GM23338 (cell line): ENCODE measurements at regions not wholly inside any gene's neighbourhood (a gene's known extent, or its start where the extent isn't known, plus 50 kb on each side); places are given as distances from the start of the nearest gene placed in this dataset.

ENCODE experiments used
- ATAC-seq: fragments of 200-7000 bp; cut with Tn5 transposase; 3 replicates; pipeline ENCODE4 v1.9.1; 2020
- DNase-seq: peaks from one replicate; pipeline ENCODE4 v3.0.0-alpha.2; 2015; ENCODE audit warnings: low spot score
- H2AFZ ChIP-seq: fragments of 200-600 bp; sonication (generic); 2 replicates; pipeline ENCODE4 v1.8.0; 2016; ENCODE audit warnings: antibody characterized with exemption, mild to moderate bottlenecking, moderate library complexity
- H3F3A ChIP-seq: fragments of 200-600 bp; sonication (generic); replicated peaks from 2 replicates; pipeline ENCODE4 v1.8.0; 2017; ENCODE audit warnings: antibody characterized with exemption, mixed run types, low read depth
- H3K27ac ChIP-seq: fragments of 200-600 bp; sonication (generic); 2 replicates; pipeline ENCODE4 v1.6.1; 2016; ENCODE audit warnings: low read depth
- H3K27me3 ChIP-seq: fragments of 200-600 bp; sonication (generic); 2 replicates; pipeline ENCODE4 v1.8.0; 2016; ENCODE audit warnings: mild to moderate bottlenecking, mixed run types, moderate library complexity; ENCODE audit not compliant: insufficient read depth
- H3K36me3 ChIP-seq: fragments of 200-600 bp; sonication (generic); 2 replicates; pipeline ENCODE4 v1.8.0; 2016; ENCODE audit warnings: mild to moderate bottlenecking; ENCODE audit not compliant: insufficient read depth
- H3K4me1 ChIP-seq: fragments of 200-600 bp; sonication (generic); 2 replicates; pipeline ENCODE4 v1.8.0; 2016; ENCODE audit warnings: mild to moderate bottlenecking, moderate library complexity; ENCODE audit not compliant: insufficient read depth
- H3K4me2 ChIP-seq: fragments of 200-600 bp; sonication (generic); 2 replicates; pipeline ENCODE4 v1.7.1; 2017; ENCODE audit warnings: mixed run types
- H3K4me3 ChIP-seq: fragments of 200-600 bp; sonication (generic); 2 replicates; pipeline ENCODE4 v1.6.1; 2016; ENCODE audit warnings: mixed run types
- H3K79me2 ChIP-seq: fragments of 200-600 bp; sonication (generic); replicated peaks from 2 replicates; pipeline ENCODE4 v1.8.0; 2017; ENCODE audit warnings: mild to moderate bottlenecking; ENCODE audit not compliant: insufficient read depth
- H3K9me2 ChIP-seq: fragments of 200-600 bp; sonication (generic); 2 replicates; pipeline ENCODE4 v1.8.0; 2017; ENCODE audit not compliant: insufficient read depth
- H4K20me1 ChIP-seq: fragments of 200-600 bp; sonication (generic); replicated peaks from 2 replicates; pipeline ENCODE4 v1.8.0; 2017; ENCODE audit warnings: mild to moderate bottlenecking; ENCODE audit not compliant: insufficient read depth
- H3K27ac Mint-ChIP-seq: 2 replicates; pipeline ENCODE4 v1.8.0; 2020; ENCODE audit warnings: inconsistent platforms, mild to moderate bottlenecking, moderate library complexity, mixed read lengths
- H3K27me3 Mint-ChIP-seq: 3 replicates; pipeline ENCODE4 v1.8.0; 2022; ENCODE audit warnings: low read depth, mild to moderate bottlenecking, moderate library complexity, mixed read lengths, inconsistent platforms; ENCODE audit not compliant: insufficient read depth, poor library complexity
- H3K36me3 Mint-ChIP-seq: 3 replicates; pipeline ENCODE4 v1.8.0; 2021; ENCODE audit warnings: low read depth, mild to moderate bottlenecking, inconsistent platforms, moderate library complexity, mixed read lengths
- H3K4me1 Mint-ChIP-seq: 3 replicates; pipeline ENCODE4 v1.8.0; 2020; ENCODE audit warnings: mild to moderate bottlenecking, inconsistent platforms, mixed read lengths
- H3K4me3 Mint-ChIP-seq: 3 replicates; pipeline ENCODE4 v1.8.0; 2021; ENCODE audit warnings: moderate library complexity, mild to moderate bottlenecking, inconsistent platforms, mixed read lengths
- H3K9me3 Mint-ChIP-seq: 3 replicates; pipeline ENCODE4 v1.8.0; 2020; ENCODE audit warnings: moderate library complexity, mild to moderate bottlenecking, inconsistent platforms, mixed read lengths
- EZH2phosphoT487 ChIP-seq: fragments of 200-600 bp; sonication (generic); IDR thresholded peaks from one replicate; pipeline ENCODE4 v1.8.1; 2018; ENCODE audit warnings: antibody characterized with exemption; ENCODE audit not compliant: unreplicated experiment
- JUNB ChIP-seq: IDR thresholded peaks from one replicate; pipeline ENCODE4 v1.6.1; 2016; ENCODE audit warnings: antibody characterized with exemption; ENCODE audit not compliant: unreplicated experiment
- NANOG ChIP-seq: IDR thresholded peaks from 2 replicates; pipeline ENCODE4 v1.6.1; 2016; ENCODE audit warnings: antibody characterized with exemption, borderline replicate concordance
- POLR2AphosphoS5 ChIP-seq: IDR thresholded peaks from 2 replicates; pipeline ENCODE4 v1.6.1; 2016; ENCODE audit warnings: antibody characterized with exemption, low read depth
- STAT1 ChIP-seq: IDR thresholded peaks from one replicate; pipeline ENCODE4 v1.6.1; 2016; ENCODE audit warnings: antibody characterized with exemption; ENCODE audit not compliant: unreplicated experiment
- ZNF114 ChIP-seq: fragments of 250-450 bp; sonication (Bioruptor Pico); IDR thresholded peaks from 2 replicates; pipeline ENCODE4 v1.5.0; 2020; ENCODE audit warnings: mild to moderate bottlenecking, moderate library complexity
- ZNF331 ChIP-seq: fragments of 250-450 bp; sonication (Bioruptor Pico); IDR thresholded peaks from 2 replicates; pipeline ENCODE4 v1.5.0; 2020; ENCODE audit warnings: low read depth, mild to moderate bottlenecking, moderate library complexity
- ZNF462 ChIP-seq: fragments of 250-450 bp; sonication (Bioruptor Pico); IDR thresholded peaks from 2 replicates; pipeline ENCODE4 v1.5.0; 2020; ENCODE audit warnings: mild to moderate bottlenecking, moderate library complexity
- TF ChIP-seq, protein P1 (sequence below): IDR thresholded peaks from 2 replicates; pipeline ENCODE4 v1.6.1; 2016; ENCODE audit warnings: antibody characterized with exemption
- TF ChIP-seq, protein P2 (sequence below): IDR thresholded peaks from one replicate; pipeline ENCODE4 v1.6.1; 2018; ENCODE audit warnings: antibody characterized with exemption; ENCODE audit not compliant: unreplicated experiment

GRCh38 chr1:114290776-114291175 is 137.1 kb upstream of the SYT6 start:
- no peak for ATAC-seq
- Histone ChIP-seq H3K4me2 (no peak overlapping the region), H3F3A (no peaks in the 10 kb centered on the region), H2AFZ (no peak overlapping the region), H4K20me1 (no peaks in the 10 kb centered on the region), H3K36me3 (no peaks in the 10 kb centered on the region), H3K27ac (no peak overlapping the region), H3K4me3 (no peak overlapping the region), H3K9me2 (peaks cover 9% of the 10 kb centered on the region; the same call in 1 of the 2 replicates), H3K4me1 (peaks cover 9% of the 10 kb centered on the region), H3K27me3 (no peaks in the 10 kb centered on the region), H3K79me2 (no peaks in the 10 kb centered on the region)
- Mint-ChIP-seq H3K4me3 (no peak overlapping the region), H3K36me3 (no peaks in the 10 kb centered on the region), H3K9me3 (no peaks in the 10 kb centered on the region), H3K27ac (no peak overlapping the region), H3K4me1 (peaks cover 10% of the 10 kb centered on the region), H3K27me3 (no peaks in the 10 kb centered on the region)
- TF ChIP-seq EZH2phosphoT487 (no peak), STAT1 (no peak), NANOG (no peak)
- TF ChIP-seq, protein P1, sequence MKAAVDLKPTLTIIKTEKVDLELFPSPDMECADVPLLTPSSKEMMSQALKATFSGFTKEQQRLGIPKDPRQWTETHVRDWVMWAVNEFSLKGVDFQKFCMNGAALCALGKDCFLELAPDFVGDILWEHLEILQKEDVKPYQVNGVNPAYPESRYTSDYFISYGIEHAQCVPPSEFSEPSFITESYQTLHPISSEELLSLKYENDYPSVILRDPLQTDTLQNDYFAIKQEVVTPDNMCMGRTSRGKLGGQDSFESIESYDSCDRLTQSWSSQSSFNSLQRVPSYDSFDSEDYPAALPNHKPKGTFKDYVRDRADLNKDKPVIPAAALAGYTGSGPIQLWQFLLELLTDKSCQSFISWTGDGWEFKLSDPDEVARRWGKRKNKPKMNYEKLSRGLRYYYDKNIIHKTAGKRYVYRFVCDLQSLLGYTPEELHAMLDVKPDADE: no peak
- DNase-seq: no peak

DNA sequence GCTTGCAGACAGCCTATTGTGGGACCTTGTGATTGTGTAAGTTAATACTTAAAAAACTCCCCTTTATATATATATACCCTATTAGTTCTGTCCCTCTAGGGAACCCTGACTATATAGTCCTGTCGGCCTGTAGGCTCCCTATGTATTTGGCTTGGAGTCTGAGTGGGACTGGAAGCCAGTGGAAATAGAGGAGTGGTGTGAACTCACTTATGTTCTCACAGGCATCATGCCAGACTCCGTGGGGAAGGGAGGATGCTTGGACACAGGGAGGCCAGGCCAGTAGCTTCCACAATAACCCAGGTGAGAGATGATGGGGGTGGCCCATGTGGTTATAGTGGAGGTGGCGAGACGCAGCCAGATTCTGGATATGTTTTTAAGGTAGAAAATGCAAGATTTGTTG is 136.7 kb upstream of the SYT6 start:
- H3K4me3 Mint-ChIP-seq: no peak overlapping the region
- Histone ChIP-seq H3K4me1 (peaks cover 9% of the 10 kb centered on the region), H4K20me1 (no peaks in the 10 kb centered on the region), H3K27me3 (no peaks in the 10 kb centered on the region), H3K79me2 (no peaks in the 10 kb centered on the region), H3F3A (no peaks in the 10 kb centered on the region), H3K27ac (no peak overlapping the region), H3K36me3 (no peaks in the 10 kb centered on the region), H3K4me3 (no peak overlapping the region), H3K9me2 (peaks cover 9% of the 10 kb centered on the region; the same call in 1 of the 2 replicates), H3K4me2 (no peak overlapping the region), H2AFZ (no peak overlapping the region)
- H3K27me3 Mint-ChIP-seq: no peaks in the 10 kb centered on the region
- no peaks in the 10 kb centered on the region for H3K9me3 Mint-ChIP-seq
- H3K27ac Mint-ChIP-seq: no peak overlapping the region
- H3K4me1 Mint-ChIP-seq: peaks cover 11% of the 10 kb centered on the region
- ATAC-seq: no peak
- no peak for DNase-seq
- no peaks in the 10 kb centered on the region for H3K36me3 Mint-ChIP-seq
- no peak for TF ChIP-seq ZNF331
- TF ChIP-seq STAT1: no peak
- no peak for TF ChIP-seq JUNB
- no peak for TF ChIP-seq ZNF462 (CRISPR knock-in tag)
- TF ChIP-seq, protein P1: no peak
- no peak for TF ChIP-seq EZH2phosphoT487
- no peak for TF ChIP-seq ZNF114 (CRISPR knock-in tag)
- TF ChIP-seq NANOG: no peak
- TF ChIP-seq, protein P2, sequence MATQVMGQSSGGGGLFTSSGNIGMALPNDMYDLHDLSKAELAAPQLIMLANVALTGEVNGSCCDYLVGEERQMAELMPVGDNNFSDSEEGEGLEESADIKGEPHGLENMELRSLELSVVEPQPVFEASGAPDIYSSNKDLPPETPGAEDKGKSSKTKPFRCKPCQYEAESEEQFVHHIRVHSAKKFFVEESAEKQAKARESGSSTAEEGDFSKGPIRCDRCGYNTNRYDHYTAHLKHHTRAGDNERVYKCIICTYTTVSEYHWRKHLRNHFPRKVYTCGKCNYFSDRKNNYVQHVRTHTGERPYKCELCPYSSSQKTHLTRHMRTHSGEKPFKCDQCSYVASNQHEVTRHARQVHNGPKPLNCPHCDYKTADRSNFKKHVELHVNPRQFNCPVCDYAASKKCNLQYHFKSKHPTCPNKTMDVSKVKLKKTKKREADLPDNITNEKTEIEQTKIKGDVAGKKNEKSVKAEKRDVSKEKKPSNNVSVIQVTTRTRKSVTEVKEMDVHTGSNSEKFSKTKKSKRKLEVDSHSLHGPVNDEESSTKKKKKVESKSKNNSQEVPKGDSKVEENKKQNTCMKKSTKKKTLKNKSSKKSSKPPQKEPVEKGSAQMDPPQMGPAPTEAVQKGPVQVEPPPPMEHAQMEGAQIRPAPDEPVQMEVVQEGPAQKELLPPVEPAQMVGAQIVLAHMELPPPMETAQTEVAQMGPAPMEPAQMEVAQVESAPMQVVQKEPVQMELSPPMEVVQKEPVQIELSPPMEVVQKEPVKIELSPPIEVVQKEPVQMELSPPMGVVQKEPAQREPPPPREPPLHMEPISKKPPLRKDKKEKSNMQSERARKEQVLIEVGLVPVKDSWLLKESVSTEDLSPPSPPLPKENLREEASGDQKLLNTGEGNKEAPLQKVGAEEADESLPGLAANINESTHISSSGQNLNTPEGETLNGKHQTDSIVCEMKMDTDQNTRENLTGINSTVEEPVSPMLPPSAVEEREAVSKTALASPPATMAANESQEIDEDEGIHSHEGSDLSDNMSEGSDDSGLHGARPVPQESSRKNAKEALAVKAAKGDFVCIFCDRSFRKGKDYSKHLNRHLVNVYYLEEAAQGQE: no peak
- no peak for TF ChIP-seq POLR2AphosphoS5
